ENCODE measurements at regions not wholly inside any gene's neighbourhood (a gene's known extent, or its start where the extent isn't known, plus 50 kb on each side); places are given as distances from the start of the nearest gene placed in this dataset.

- no peak for TF ChIP-seq CTCF (IDR thresholded peaks at IDR 0.05; ENCODE audit: low read depth, low read length)
- Histone ChIP-seq H3K27ac (no peak overlapping the region), H3K9me3 (ENCODE audit: severe bottlenecking) (no peaks in the 10 kb centered on the region), H3K27me3 (ENCODE audit: insufficient read depth, low read depth, severe bottlenecking) (peaks cover 14% of the 10 kb centered on the region), H3K36me3 (no peaks in the 10 kb centered on the region), H3K4me3 (ENCODE audit: low read depth, low read length) (no peak overlapping the region)
- DNase-seq, result no peak
Measured at GRCh38 chr7:28885771-28886170, 72.4 kb downstream of the TRIL start.

GRCh38 chr7:28882869-28883470 lies 75.2 kb downstream of the TRIL start:
- H3K27ac ChIP-seq, result no peak overlapping the region
- H3K36me3 ChIP-seq, result no peaks in the 10 kb centered on the region
- H3K9me3 ChIP-seq (ENCODE audit: severe bottlenecking), result no peaks in the 10 kb centered on the region
- DNase-seq, result no peak
- peaks cover 14% of the 10 kb centered on the region for H3K27me3 ChIP-seq (ENCODE audit: insufficient read depth, low read depth, severe bottlenecking)
- H3K4me3 ChIP-seq (ENCODE audit: low read depth, low read length), result no peak overlapping the region
- TF ChIP-seq CTCF (IDR thresholded peaks at IDR 0.05; ENCODE audit: low read depth, low read length), result no peak

GRCh38 chr7:28879105-28879504 lies 79.0 kb downstream of the TRIL start:
- no peaks in the 10 kb centered on the region for H3K36me3 ChIP-seq
- no peak overlapping the region for H3K4me3 ChIP-seq (ENCODE audit: low read depth, low read length)
- peaks cover 11% of the 10 kb centered on the region for H3K27me3 ChIP-seq (ENCODE audit: insufficient read depth, low read depth, severe bottlenecking)
- DNase-seq, result no peak
- no peak overlapping the region for H3K27ac ChIP-seq
- no peak for TF ChIP-seq CTCF (IDR thresholded peaks at IDR 0.05; ENCODE audit: low read depth, low read length)
- H3K9me3 ChIP-seq (ENCODE audit: severe bottlenecking), result no peaks in the 10 kb centered on the region

GRCh38 chr7:28878481-28878880 lies 79.6 kb downstream of the TRIL start:
- DNase-seq, result no peak
- no peaks in the 10 kb centered on the region for H3K36me3 ChIP-seq
- H3K27me3 ChIP-seq (ENCODE audit: insufficient read depth, low read depth, severe bottlenecking), result peaks cover 5% of the 10 kb centered on the region
- H3K9me3 ChIP-seq (ENCODE audit: severe bottlenecking), result no peaks in the 10 kb centered on the region
- no peak overlapping the region for H3K27ac ChIP-seq
- no peak for TF ChIP-seq CTCF (IDR thresholded peaks at IDR 0.05; ENCODE audit: low read depth, low read length)
- no peak overlapping the region for H3K4me3 ChIP-seq (ENCODE audit: low read depth, low read length)
